ENCODE measurements at regions not wholly inside any gene's neighbourhood (a gene's known extent, or its start where the extent isn't known, plus 50 kb on each side); places are given as distances from the start of the nearest gene placed in this dataset.

- TF ChIP-seq CTCF (optimal IDR thresholded peaks at IDR 0.05 in 1 of 3, IDR thresholded peaks at IDR 0.05 in 1 of 3, conservative IDR thresholded peaks at IDR 0.05 in 1 of 3; ENCODE audit: extremely low read depth in 1 of 3, insufficient read depth in 2 of 3, low read length in 3 of 3) (no peak), EZH2 (IDR thresholded peaks at IDR 0.05; ENCODE audit: low read length) (no peak)
Observed at GRCh38 chr2:64359171-64359891, 94.6 kb upstream of the LGALSL start.
